Panc1 (cell line): ENCODE measurements at regions not wholly inside any gene's neighbourhood (a gene's known extent, or its start where the extent isn't known, plus 50 kb on each side); places are given as distances from the start of the nearest gene placed in this dataset.

Source experiments
- CTCF ChIP-seq: fragments of 450-650 bp; IDR thresholded peaks from 2 replicates; pipeline ENCODE4 v1.5.1; 2017; ENCODE audit warnings: mild to moderate bottlenecking
- POLR2AphosphoS5 ChIP-seq: IDR thresholded peaks from 2 replicates; pipeline ENCODE4 v1.6.1; 2012; ENCODE audit warnings: mild to moderate bottlenecking, low read depth, low read length, moderate library complexity
- TCF7L2 ChIP-seq: IDR thresholded peaks from 2 replicates; pipeline ENCODE4 v1.6.1; 2011; ENCODE audit warnings: mild to moderate bottlenecking, low read depth, low read length, inconsistent platforms

GRCh38 chr7:88586890-88587289 is 172.6 kb upstream of the ZNF804B start:
- TF ChIP-seq CTCF (no peak), POLR2AphosphoS5 (no peak), TCF7L2 (no peak)
